ENCODE measurements at regions not wholly inside any gene's neighbourhood (a gene's known extent, or its start where the extent isn't known, plus 50 kb on each side); places are given as distances from the start of the nearest gene placed in this dataset.

- TF ChIP-seq EZH2 (IDR thresholded peaks at IDR 0.05; ENCODE audit: low read length, missing control alignments) = no peak
- TF ChIP-seq, protein P1, sequence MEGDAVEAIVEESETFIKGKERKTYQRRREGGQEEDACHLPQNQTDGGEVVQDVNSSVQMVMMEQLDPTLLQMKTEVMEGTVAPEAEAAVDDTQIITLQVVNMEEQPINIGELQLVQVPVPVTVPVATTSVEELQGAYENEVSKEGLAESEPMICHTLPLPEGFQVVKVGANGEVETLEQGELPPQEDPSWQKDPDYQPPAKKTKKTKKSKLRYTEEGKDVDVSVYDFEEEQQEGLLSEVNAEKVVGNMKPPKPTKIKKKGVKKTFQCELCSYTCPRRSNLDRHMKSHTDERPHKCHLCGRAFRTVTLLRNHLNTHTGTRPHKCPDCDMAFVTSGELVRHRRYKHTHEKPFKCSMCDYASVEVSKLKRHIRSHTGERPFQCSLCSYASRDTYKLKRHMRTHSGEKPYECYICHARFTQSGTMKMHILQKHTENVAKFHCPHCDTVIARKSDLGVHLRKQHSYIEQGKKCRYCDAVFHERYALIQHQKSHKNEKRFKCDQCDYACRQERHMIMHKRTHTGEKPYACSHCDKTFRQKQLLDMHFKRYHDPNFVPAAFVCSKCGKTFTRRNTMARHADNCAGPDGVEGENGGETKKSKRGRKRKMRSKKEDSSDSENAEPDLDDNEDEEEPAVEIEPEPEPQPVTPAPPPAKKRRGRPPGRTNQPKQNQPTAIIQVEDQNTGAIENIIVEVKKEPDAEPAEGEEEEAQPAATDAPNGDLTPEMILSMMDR (conservative IDR thresholded peaks at IDR 0.05 in 1 of 2, IDR thresholded peaks at IDR 0.05 in 1 of 2; ENCODE audit: low read depth in 1 of 2, low read length in 2 of 2) = no peak
These were observed 1450.4 kb upstream of the CDH9 start for GRCh38 chr5:28488752-28489151.

All from fibroblast of lung (primary cell).